ENCODE measurements at regions not wholly inside any gene's neighbourhood (a gene's known extent, or its start where the extent isn't known, plus 50 kb on each side); places are given as distances from the start of the nearest gene placed in this dataset.

DNA sequence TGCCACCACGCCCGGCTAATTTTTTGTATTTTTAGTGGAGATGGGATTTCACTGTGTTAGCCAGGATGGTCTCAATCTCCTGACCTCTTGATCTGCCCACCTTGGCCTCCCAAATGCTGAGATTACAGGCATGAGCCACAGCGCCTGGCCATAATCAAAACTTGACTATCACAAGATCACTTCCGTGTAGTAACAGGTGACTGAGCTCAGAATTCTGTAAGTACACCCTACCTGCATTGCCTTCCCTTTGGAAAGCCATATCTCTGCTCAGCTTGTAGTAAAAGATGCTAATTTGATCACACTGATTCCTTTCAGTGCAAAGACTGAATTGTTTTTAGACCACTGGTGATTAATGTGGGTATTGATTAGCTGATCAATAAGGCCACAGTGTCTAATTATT lies 167.1 kb downstream of the SHOX2 start:
- 85 to 95% methylated on average over 4 of the region's 4 CpGs for WGBS, 2 donors
- TF ChIP-seq, protein P1, sequence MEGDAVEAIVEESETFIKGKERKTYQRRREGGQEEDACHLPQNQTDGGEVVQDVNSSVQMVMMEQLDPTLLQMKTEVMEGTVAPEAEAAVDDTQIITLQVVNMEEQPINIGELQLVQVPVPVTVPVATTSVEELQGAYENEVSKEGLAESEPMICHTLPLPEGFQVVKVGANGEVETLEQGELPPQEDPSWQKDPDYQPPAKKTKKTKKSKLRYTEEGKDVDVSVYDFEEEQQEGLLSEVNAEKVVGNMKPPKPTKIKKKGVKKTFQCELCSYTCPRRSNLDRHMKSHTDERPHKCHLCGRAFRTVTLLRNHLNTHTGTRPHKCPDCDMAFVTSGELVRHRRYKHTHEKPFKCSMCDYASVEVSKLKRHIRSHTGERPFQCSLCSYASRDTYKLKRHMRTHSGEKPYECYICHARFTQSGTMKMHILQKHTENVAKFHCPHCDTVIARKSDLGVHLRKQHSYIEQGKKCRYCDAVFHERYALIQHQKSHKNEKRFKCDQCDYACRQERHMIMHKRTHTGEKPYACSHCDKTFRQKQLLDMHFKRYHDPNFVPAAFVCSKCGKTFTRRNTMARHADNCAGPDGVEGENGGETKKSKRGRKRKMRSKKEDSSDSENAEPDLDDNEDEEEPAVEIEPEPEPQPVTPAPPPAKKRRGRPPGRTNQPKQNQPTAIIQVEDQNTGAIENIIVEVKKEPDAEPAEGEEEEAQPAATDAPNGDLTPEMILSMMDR (IDR thresholded peaks at IDR 0.05), result no peak
- no peak for TF ChIP-seq POLR2A (IDR thresholded peaks at IDR 0.05)
- intact Hi-C loops (cut with DNase I; ENCODE audit: low total_unique reads), result no loop called here
- no peak for DNase-seq
- Histone ChIP-seq H3K27me3 (no peaks in the 10 kb centered on the region), H3K27ac (no peak overlapping the region), H3K36me3 (ENCODE audit: low read depth, missing control alignments) (no peaks in the 10 kb centered on the region), H3K4me1 (no peaks in the 10 kb centered on the region), H3K9me3 (no peaks in the 10 kb centered on the region), H3K4me3 (no peak overlapping the region)

DNA sequence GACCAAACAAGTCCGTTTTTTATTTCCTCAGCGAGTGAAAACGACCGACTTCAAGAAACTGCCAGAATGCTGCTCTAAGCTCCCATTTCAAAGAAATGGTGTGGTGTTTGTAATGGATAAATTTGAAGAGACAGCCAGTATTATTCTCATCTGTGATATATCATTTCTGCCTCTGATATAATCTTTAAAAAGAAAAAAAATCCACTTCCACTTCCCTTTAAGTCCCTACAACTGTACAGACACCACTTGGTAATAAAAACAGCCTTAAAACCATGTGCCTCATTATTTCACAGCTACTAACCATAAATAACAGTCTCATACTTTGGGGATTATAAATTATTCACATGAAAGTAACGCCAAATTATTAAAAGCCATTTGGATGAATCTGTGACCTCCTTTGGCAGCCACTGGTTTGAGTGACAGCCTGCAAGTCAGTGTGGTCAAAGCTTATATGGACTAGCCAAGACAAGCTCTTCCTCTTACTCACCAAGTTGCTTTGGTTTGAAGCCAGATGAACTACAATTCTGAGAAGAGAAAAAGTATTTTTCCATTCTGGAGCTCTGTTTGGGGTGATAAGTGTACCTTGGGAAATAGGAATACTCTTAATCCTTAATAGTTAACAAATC lies 168.0 kb downstream of the SHOX2 start:
- no peak overlapping the region for H3K4me3 ChIP-seq
- WGBS, 2 donors, result 79 to 90% methylated on average over 5 of the region's 5 CpGs
- no peak for DNase-seq
- H3K27ac ChIP-seq, result no peak overlapping the region
- H3K36me3 ChIP-seq (ENCODE audit: low read depth, missing control alignments), result no peaks in the 10 kb centered on the region
- TF ChIP-seq, protein P1 (IDR thresholded peaks at IDR 0.05), result no peak
- TF ChIP-seq POLR2A (IDR thresholded peaks at IDR 0.05), result no peak
- no peaks in the 10 kb centered on the region for H3K4me1 ChIP-seq
- no peaks in the 10 kb centered on the region for H3K27me3 ChIP-seq
- no peaks in the 10 kb centered on the region for H3K9me3 ChIP-seq
- intact Hi-C loops (cut with DNase I; ENCODE audit: low total_unique reads), result no loop called here

DNA sequence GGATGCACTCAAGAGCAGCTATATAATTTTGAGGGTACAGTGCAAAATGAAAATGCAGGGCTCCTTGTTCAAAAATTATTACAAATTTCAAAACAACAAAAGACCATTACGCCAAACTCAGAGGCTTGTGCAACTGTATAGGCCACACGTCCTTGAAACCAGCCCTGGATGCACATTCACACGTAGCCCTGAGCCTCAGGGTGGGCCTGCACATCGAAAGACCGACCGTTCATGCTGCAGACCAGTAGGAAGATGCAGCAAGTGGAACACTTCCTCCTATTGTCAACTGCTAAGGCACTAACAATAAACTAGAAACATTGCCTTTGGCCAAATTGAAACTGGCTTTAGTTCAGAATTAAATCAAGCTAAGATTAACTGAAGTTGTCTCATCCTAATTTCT lies 174.7 kb downstream of the SHOX2 start:
- no peak for TF ChIP-seq POLR2A (IDR thresholded peaks at IDR 0.05)
- TF ChIP-seq, protein P1 (IDR thresholded peaks at IDR 0.05), result no peak
- H3K36me3 ChIP-seq (ENCODE audit: low read depth, missing control alignments), result no peaks in the 10 kb centered on the region
- no peaks in the 10 kb centered on the region for H3K9me3 ChIP-seq
- H3K4me3 ChIP-seq, result no peak overlapping the region
- no peaks in the 10 kb centered on the region for H3K27me3 ChIP-seq
- 78 to 80% methylated on average over 6 of the region's 6 CpGs for WGBS, 2 donors
- H3K4me1 ChIP-seq, result no peaks in the 10 kb centered on the region
- H3K27ac ChIP-seq, result no peak overlapping the region
- intact Hi-C loops (cut with DNase I; ENCODE audit: low total_unique reads), result no loop called here
- no peak for DNase-seq

DNA sequence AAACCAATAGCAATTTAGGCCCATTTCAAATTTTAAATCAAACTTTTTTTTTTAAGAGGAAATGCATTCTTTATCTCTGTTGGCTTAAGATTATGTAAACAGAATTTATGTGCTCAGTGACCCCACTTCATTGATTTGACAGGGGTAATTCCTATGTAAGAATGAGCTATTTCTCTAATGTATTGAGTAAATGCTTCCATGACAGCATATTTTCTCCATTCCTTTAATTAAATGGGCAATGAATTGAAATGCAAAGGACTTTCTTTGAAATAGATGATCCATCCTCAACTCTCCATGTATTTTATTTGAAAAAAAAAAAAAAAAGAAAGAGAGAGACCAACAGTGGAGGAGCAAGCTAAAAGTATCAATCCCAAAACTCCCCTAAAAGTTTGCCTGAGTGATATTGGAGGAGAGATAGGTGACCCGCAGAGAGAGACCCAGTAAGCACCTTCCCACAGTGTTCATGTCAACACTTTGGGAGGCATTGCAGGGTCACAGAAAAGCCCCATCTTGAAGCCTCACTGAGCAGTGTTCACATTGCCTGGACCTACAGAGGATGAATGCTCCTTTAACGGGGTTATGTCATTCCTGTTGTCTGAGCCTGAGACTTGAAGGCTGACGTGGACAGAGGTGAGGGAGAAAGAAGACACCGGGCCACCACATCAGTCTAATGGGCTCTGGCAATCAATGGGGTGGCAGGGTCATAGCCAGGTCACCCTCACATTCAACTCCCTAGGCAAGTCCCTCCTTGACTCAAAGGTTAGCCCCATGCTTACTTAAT lies 176.0 kb downstream of the SHOX2 start:
- no peak for DNase-seq
- intact Hi-C loops (cut with DNase I; ENCODE audit: low total_unique reads), result no loop called here
- Histone ChIP-seq H3K27me3 (no peaks in the 10 kb centered on the region), H3K4me3 (no peak overlapping the region), H3K36me3 (ENCODE audit: low read depth, missing control alignments) (no peaks in the 10 kb centered on the region), H3K4me1 (no peaks in the 10 kb centered on the region), H3K9me3 (no peaks in the 10 kb centered on the region), H3K27ac (no peak overlapping the region)
- WGBS, 2 donors, result 75 to 77% methylated on average over 4 of the region's 4 CpGs
- no peak for TF ChIP-seq POLR2A (IDR thresholded peaks at IDR 0.05)
- TF ChIP-seq, protein P1 (IDR thresholded peaks at IDR 0.05), result no peak

Data from testis (tissue), 2 donors.